ENCODE measurements at regions not wholly inside any gene's neighbourhood (a gene's known extent, or its start where the extent isn't known, plus 50 kb on each side); places are given as distances from the start of the nearest gene placed in this dataset.

DNA sequence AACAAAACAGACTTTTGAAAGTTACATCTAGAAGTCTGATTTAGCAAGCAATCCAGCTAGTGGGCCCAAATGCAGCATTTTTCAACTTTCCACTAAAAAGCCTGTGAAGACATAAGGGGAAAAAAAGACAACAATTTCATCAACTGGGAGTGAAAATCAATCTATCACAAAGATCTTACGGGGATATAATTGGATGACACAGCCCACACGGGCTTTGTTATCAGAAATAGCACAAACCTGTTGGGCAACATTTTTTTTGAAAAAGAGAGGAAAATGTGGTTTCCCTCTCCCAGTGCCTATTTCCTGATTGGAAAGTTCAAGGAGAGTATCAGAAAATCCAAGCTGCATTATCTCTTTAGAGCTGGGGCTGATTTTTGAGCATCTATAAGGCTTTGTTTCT lies 132.7 kb downstream of the EVA1A start:
- H3K4me3 ChIP-seq = no peak overlapping the region
- TF ChIP-seq, protein P1, sequence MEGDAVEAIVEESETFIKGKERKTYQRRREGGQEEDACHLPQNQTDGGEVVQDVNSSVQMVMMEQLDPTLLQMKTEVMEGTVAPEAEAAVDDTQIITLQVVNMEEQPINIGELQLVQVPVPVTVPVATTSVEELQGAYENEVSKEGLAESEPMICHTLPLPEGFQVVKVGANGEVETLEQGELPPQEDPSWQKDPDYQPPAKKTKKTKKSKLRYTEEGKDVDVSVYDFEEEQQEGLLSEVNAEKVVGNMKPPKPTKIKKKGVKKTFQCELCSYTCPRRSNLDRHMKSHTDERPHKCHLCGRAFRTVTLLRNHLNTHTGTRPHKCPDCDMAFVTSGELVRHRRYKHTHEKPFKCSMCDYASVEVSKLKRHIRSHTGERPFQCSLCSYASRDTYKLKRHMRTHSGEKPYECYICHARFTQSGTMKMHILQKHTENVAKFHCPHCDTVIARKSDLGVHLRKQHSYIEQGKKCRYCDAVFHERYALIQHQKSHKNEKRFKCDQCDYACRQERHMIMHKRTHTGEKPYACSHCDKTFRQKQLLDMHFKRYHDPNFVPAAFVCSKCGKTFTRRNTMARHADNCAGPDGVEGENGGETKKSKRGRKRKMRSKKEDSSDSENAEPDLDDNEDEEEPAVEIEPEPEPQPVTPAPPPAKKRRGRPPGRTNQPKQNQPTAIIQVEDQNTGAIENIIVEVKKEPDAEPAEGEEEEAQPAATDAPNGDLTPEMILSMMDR (IDR thresholded peaks at IDR 0.05) = no peak
- no peak for TF ChIP-seq POLR2A (IDR thresholded peaks at IDR 0.05)
- no peak for TF ChIP-seq POLR2AphosphoS5 (IDR thresholded peaks at IDR 0.05; ENCODE audit: insufficient read depth in 1 of 2, low read depth in 1 of 2)
- DNase-seq (ENCODE audit: extremely low spot score in 2 of 2) = no peak
- H3K27me3 ChIP-seq = no peaks in the 10 kb centered on the region
- H3K36me3 ChIP-seq = no peaks in the 10 kb centered on the region
- no peaks in the 10 kb centered on the region for H3K9me3 ChIP-seq
- H3K27ac ChIP-seq = no peak overlapping the region
- H3K4me1 ChIP-seq = no peaks in the 10 kb centered on the region
- intact Hi-C loops (cut with DNase I) = no loop called here

DNA sequence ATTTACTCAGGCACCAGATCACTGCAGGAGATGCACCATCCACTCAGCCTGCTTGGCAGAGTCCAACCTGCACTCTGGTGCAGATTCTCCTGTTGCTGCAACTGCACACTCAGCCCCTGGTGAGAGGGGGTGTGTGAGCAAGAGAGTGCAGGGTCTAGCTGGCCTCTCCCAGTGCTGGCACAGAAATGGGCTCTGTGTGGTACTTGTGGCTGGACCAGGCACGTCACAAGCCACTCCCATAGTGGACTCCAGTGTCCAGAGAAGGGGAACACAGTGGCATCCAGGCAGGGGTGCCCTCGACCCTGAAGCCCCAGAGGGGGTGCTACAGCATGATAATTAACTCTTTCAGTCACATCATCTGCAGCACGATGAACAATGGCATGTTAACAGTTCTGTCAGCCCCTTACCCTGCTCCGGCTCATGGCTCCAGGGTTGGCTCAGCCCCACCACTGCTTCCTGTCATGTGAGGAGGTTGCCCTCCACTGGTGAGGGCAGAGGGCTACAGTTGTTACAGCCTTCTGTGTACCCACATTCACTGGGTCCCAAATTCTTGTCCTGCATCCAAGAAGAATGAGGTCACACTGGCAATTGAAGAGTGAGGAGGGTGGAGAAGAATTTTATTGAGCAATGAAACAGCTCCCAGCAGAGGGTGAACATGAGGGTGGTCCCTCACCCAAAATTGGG lies 135.7 kb downstream of the EVA1A start:
- DNase-seq (ENCODE audit: extremely low spot score in 2 of 2) = no peak
- TF ChIP-seq POLR2A (IDR thresholded peaks at IDR 0.05) = no peak
- TF ChIP-seq, protein P1 (IDR thresholded peaks at IDR 0.05) = no peak
- no peak for TF ChIP-seq POLR2AphosphoS5 (IDR thresholded peaks at IDR 0.05; ENCODE audit: insufficient read depth in 1 of 2, low read depth in 1 of 2)
- no peaks in the 10 kb centered on the region for H3K9me3 ChIP-seq

GRCh38 chr2:75421986-75422385 lies 138.8 kb downstream of the EVA1A start:
- intact Hi-C loops (cut with DNase I) = no loop called here
- H3K27me3 ChIP-seq = no peaks in the 10 kb centered on the region
- no peak overlapping the region for H3K27ac ChIP-seq
- TF ChIP-seq, protein P1 (IDR thresholded peaks at IDR 0.05) = no peak
- TF ChIP-seq POLR2AphosphoS5 (IDR thresholded peaks at IDR 0.05; ENCODE audit: insufficient read depth in 1 of 2, low read depth in 1 of 2) (no peak), POLR2A (IDR thresholded peaks at IDR 0.05) (no peak)
- H3K36me3 ChIP-seq = no peaks in the 10 kb centered on the region
- H3K4me1 ChIP-seq = no peaks in the 10 kb centered on the region
- DNase-seq (ENCODE audit: extremely low spot score in 2 of 2) = no peak
- no peaks in the 10 kb centered on the region for H3K9me3 ChIP-seq
- H3K4me3 ChIP-seq = no peak overlapping the region

More for the DNA sequence above, 135.7 kb downstream of the EVA1A start:
- H3K4me1 ChIP-seq = no peaks in the 10 kb centered on the region
- H3K36me3 ChIP-seq = no peaks in the 10 kb centered on the region
- no peaks in the 10 kb centered on the region for H3K27me3 ChIP-seq
- H3K4me3 ChIP-seq = no peak overlapping the region
- intact Hi-C loops (cut with DNase I) = no loop called here
- H3K27ac ChIP-seq = no peak overlapping the region

- no peak for DNase-seq (ENCODE audit: extremely low spot score in 2 of 2)
- no peaks in the 10 kb centered on the region for H3K4me1 ChIP-seq
- TF ChIP-seq, protein P1 (IDR thresholded peaks at IDR 0.05) = no peak
- TF ChIP-seq POLR2A (IDR thresholded peaks at IDR 0.05) (no peak), POLR2AphosphoS5 (IDR thresholded peaks at IDR 0.05; ENCODE audit: insufficient read depth in 1 of 2, low read depth in 1 of 2) (no peak)
Observed at GRCh38 chr2:75416420-75417342, 144.1 kb downstream of the EVA1A start.

More at GRCh38 chr2:75416420-75417342, 144.1 kb downstream of the EVA1A start:
- Histone ChIP-seq H3K36me3 (no peaks in the 10 kb centered on the region), H3K4me3 (no peak overlapping the region), H3K9me3 (no peaks in the 10 kb centered on the region), H3K27ac (no peak overlapping the region), H3K27me3 (no peaks in the 10 kb centered on the region)
- intact Hi-C loops (cut with DNase I) = no loop called here

Data from vagina (tissue), 2 donors.